HepG2 (cell line): ENCODE measurements at regions not wholly inside any gene's neighbourhood (a gene's known extent, or its start where the extent isn't known, plus 50 kb on each side); places are given as distances from the start of the nearest gene placed in this dataset.

ENCODE experiments used
- EP300 ChIP-seq, 3 experiments: sonication (generic) in 1 of 3; formaldehyde crosslinking in 1 of 3; IDR thresholded peaks; 2 replicates each; pipeline versions ENCODE4 v1.5.1 to v1.6.1; 2011 to 2020; ENCODE audit warnings: low read depth in 2 of 3, low read length in 2 of 3, borderline replicate concordance in 1 of 3, improper control_type of control experiment in 1 of 3, mild to moderate bottlenecking in 1 of 3, missing genetic modification reagents in 1 of 3, moderate library complexity in 1 of 3
- ETV5 ChIP-seq: IDR thresholded peaks from 2 replicates; pipeline ENCODE4 v1.6.1; 2018; ENCODE audit warnings: missing biosample characterization, missing genetic modification reagents, inconsistent platforms, borderline replicate concordance
- MYC ChIP-seq: sonication (generic); formaldehyde crosslinking; IDR thresholded peaks from 2 replicates; pipeline ENCODE4 v1.9.0; 2021; ENCODE audit warnings: missing genetic modification reagents, borderline replicate concordance
- SMC3 ChIP-seq: IDR thresholded peaks from 2 replicates; pipeline ENCODE4 v1.6.1; 2011; ENCODE audit warnings: low read length, improper control_type of control experiment

DNA sequence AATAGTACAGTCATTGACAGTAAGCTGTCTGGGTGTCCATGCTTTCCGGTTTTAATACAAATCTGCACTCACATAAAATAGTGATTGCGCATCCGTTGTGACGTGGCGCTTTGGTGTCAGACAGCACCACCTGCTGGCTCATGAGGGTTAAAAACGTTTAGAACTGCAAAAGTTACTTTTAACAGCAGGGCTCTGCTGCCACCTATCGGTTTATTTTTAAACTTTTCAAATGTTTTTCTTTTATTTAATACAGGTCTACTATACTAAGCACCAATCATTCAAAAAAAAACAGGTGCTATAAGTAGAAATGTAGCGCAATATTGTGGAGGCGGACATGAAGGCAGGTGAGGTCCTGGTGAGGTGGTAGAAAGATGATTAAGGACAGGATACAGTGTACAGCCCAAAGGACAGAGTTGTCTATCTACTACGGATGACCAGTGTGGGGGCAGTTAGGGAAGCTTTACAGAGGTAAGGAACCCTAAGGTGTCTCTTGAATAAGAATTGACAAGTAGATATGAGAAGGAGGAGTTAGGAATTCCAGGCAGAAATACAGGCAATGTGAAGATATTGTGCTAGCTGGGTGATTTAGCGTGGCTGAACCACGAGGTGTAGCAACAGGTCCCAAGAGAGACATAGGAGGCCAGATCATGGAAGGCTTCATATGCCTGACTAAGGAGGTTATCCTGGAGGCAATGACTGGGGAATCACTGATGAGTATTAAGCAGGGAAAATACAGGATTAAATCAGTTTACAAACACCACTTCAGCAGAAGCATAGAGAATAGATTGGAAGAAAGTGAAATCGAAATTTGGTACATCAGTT, 91.5 kb upstream of the PRB2 start:
- TF ChIP-seq SMC3 (peak; percentile 93), ETV5 (CRISPR knock-in tag) (peak; percentile 23; the same call in 1 of the 2 replicates), MYC (CRISPR knock-in tag) (no peak), EP300 (IDR thresholded peaks at IDR 0.05; ENCODE audit: low read depth in 2 of 2, low read length in 2 of 2) (no peak), EP300 (CRISPR knock-in tag; IDR thresholded peaks at IDR 0.05; ENCODE audit: borderline replicate concordance) (no peak)
